SK-N-SH (cell line): ENCODE measurements at regions not wholly inside any gene's neighbourhood (a gene's known extent, or its start where the extent isn't known, plus 50 kb on each side); places are given as distances from the start of the nearest gene placed in this dataset.

Experiments
- CHD2 ChIP-seq: fragments of 150-350 bp; IDR thresholded peaks from 2 replicates; pipeline ENCODE4 v1.6.1; 2018; ENCODE audit warnings: low read length; ENCODE audit not compliant: partially characterized antibody
- EP300 ChIP-seq, 2 experiments: IDR thresholded peaks; 2 replicates each; pipeline versions ENCODE4 v1.4.0 to v1.6.1; 2012; ENCODE audit warnings: borderline replicate concordance in 1 of 2, low read depth in 1 of 2, low read length in 1 of 2
- EZH2phosphoT487 ChIP-seq: fragments of 200-600 bp; sonication (generic); IDR thresholded peaks from 2 replicates; pipeline ENCODE4 v1.6.1; 2017; ENCODE audit warnings: low read depth, mixed run types, mild to moderate bottlenecking, antibody characterized with exemption, moderate library complexity, borderline replicate concordance
- FOXM1 ChIP-seq: IDR thresholded peaks from 2 replicates; pipeline ENCODE4 v1.4.0; 2012; ENCODE audit warnings: low read depth, mild to moderate bottlenecking
- GABPA ChIP-seq: IDR thresholded peaks from 2 replicates; pipeline ENCODE4 v1.4.0; 2012; ENCODE audit warnings: low read depth, mild to moderate bottlenecking
- POLR2AphosphoS5 ChIP-seq: IDR thresholded peaks from 2 replicates; pipeline ENCODE4 v1.6.1; 2012; ENCODE audit warnings: low read depth, low read length
- RAD21 ChIP-seq: IDR thresholded peaks from 2 replicates; pipeline ENCODE4 v1.6.1; 2012; ENCODE audit warnings: mild to moderate bottlenecking, low read length
- SIN3A ChIP-seq: IDR thresholded peaks from 2 replicates; pipeline ENCODE4 v1.6.1; 2012; ENCODE audit warnings: low read depth, mild to moderate bottlenecking, low read length, moderate library complexity, borderline replicate concordance
- YY1 ChIP-seq: IDR thresholded peaks from 2 replicates; pipeline ENCODE4 v1.4.0; 2012; ENCODE audit warnings: low read depth, mild to moderate bottlenecking
- TF ChIP-seq, protein P1 (sequence below): fragments of 200-600 bp; sonication (generic); IDR thresholded peaks from 2 replicates; pipeline ENCODE4 v1.6.1; 2017; ENCODE audit warnings: antibody characterized with exemption, mild to moderate bottlenecking, moderate library complexity
- TF ChIP-seq, protein P2 (sequence below): IDR thresholded peaks from 2 replicates; pipeline ENCODE4 v1.4.0; 2012; ENCODE audit warnings: low read depth
- TF ChIP-seq, protein P3 (sequence below): IDR thresholded peaks from 2 replicates; pipeline ENCODE4 v1.6.1; 2012; ENCODE audit warnings: mild to moderate bottlenecking, low read depth, low read length, moderate library complexity

DNA sequence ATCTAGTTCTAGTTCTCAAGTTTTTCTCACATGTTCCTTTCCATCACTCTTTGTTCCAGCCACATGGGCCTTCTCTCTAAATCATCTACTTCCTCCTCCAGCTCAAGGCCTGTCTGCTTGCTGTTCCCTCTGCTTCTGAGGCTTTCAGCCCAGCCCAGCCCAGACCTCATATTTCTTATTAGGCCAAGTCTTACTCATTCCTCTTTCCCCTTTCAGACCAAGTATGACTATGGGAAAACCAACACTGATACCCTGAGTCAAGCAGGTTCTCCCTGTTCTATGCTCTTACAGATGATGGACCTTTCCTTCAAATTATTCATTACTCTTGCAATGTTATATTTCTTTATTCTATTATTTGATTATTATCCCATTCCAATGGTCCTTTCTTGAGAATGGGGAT, 80.3 kb upstream of the SEM1 start:
- TF ChIP-seq GABPA = no peak
- TF ChIP-seq, protein P1, sequence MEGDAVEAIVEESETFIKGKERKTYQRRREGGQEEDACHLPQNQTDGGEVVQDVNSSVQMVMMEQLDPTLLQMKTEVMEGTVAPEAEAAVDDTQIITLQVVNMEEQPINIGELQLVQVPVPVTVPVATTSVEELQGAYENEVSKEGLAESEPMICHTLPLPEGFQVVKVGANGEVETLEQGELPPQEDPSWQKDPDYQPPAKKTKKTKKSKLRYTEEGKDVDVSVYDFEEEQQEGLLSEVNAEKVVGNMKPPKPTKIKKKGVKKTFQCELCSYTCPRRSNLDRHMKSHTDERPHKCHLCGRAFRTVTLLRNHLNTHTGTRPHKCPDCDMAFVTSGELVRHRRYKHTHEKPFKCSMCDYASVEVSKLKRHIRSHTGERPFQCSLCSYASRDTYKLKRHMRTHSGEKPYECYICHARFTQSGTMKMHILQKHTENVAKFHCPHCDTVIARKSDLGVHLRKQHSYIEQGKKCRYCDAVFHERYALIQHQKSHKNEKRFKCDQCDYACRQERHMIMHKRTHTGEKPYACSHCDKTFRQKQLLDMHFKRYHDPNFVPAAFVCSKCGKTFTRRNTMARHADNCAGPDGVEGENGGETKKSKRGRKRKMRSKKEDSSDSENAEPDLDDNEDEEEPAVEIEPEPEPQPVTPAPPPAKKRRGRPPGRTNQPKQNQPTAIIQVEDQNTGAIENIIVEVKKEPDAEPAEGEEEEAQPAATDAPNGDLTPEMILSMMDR = no peak
- TF ChIP-seq, protein P2, sequence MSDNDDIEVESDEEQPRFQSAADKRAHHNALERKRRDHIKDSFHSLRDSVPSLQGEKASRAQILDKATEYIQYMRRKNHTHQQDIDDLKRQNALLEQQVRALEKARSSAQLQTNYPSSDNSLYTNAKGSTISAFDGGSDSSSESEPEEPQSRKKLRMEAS = no peak
- TF ChIP-seq POLR2AphosphoS5 = no peak
- TF ChIP-seq, protein P3, sequence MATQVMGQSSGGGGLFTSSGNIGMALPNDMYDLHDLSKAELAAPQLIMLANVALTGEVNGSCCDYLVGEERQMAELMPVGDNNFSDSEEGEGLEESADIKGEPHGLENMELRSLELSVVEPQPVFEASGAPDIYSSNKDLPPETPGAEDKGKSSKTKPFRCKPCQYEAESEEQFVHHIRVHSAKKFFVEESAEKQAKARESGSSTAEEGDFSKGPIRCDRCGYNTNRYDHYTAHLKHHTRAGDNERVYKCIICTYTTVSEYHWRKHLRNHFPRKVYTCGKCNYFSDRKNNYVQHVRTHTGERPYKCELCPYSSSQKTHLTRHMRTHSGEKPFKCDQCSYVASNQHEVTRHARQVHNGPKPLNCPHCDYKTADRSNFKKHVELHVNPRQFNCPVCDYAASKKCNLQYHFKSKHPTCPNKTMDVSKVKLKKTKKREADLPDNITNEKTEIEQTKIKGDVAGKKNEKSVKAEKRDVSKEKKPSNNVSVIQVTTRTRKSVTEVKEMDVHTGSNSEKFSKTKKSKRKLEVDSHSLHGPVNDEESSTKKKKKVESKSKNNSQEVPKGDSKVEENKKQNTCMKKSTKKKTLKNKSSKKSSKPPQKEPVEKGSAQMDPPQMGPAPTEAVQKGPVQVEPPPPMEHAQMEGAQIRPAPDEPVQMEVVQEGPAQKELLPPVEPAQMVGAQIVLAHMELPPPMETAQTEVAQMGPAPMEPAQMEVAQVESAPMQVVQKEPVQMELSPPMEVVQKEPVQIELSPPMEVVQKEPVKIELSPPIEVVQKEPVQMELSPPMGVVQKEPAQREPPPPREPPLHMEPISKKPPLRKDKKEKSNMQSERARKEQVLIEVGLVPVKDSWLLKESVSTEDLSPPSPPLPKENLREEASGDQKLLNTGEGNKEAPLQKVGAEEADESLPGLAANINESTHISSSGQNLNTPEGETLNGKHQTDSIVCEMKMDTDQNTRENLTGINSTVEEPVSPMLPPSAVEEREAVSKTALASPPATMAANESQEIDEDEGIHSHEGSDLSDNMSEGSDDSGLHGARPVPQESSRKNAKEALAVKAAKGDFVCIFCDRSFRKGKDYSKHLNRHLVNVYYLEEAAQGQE = no peak
- TF ChIP-seq EP300 (IDR thresholded peaks at IDR 0.05; ENCODE audit: borderline replicate concordance in 1 of 2, low read depth in 1 of 2, low read length in 1 of 2) = no peak
- TF ChIP-seq CHD2 = no peak
- no peak for TF ChIP-seq SIN3A
- TF ChIP-seq RAD21 = no peak
- TF ChIP-seq YY1 = no peak
- no peak for TF ChIP-seq EZH2phosphoT487
- TF ChIP-seq FOXM1 = no peak
